ENCODE measurements at regions not wholly inside any gene's neighbourhood (a gene's known extent, or its start where the extent isn't known, plus 50 kb on each side); places are given as distances from the start of the nearest gene placed in this dataset.

DNA sequence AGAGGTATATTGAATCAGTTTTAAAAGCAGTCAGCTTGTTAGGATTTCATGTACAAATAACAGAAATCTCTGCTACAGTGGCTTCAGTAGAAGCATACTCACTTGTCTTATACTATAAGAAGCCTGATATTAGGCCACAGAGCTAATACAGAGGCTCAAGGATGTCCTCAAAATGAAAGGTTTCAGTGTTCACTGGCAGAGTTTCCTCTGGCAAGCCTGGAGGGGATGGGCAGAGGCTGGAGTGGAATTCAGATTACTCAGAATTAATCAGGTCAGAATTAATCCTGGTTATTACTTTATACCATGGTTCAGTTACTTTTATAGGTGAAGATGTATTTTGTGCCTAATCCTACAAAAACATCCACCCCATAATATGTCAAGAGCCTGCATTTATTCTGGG is 520.5 kb downstream of the USP25 start:
- Mint-ChIP-seq H3K4me3 (no peak overlapping the region), H3K4me1 (ENCODE audit: low read depth) (no peaks in the 10 kb centered on the region), H3K27me3 (ENCODE audit: insufficient read depth) (peaks cover 2% of the 10 kb centered on the region; the same call in 1 of the 2 replicates), H3K36me3 (ENCODE audit: low read depth) (no peaks in the 10 kb centered on the region), H3K9me3 (no peaks in the 10 kb centered on the region), H3K27ac (no peak overlapping the region)
- DNase-seq, result no peak
- TF ChIP-seq, protein P1, sequence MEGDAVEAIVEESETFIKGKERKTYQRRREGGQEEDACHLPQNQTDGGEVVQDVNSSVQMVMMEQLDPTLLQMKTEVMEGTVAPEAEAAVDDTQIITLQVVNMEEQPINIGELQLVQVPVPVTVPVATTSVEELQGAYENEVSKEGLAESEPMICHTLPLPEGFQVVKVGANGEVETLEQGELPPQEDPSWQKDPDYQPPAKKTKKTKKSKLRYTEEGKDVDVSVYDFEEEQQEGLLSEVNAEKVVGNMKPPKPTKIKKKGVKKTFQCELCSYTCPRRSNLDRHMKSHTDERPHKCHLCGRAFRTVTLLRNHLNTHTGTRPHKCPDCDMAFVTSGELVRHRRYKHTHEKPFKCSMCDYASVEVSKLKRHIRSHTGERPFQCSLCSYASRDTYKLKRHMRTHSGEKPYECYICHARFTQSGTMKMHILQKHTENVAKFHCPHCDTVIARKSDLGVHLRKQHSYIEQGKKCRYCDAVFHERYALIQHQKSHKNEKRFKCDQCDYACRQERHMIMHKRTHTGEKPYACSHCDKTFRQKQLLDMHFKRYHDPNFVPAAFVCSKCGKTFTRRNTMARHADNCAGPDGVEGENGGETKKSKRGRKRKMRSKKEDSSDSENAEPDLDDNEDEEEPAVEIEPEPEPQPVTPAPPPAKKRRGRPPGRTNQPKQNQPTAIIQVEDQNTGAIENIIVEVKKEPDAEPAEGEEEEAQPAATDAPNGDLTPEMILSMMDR (IDR thresholded peaks at IDR 0.05), result no peak

DNA sequence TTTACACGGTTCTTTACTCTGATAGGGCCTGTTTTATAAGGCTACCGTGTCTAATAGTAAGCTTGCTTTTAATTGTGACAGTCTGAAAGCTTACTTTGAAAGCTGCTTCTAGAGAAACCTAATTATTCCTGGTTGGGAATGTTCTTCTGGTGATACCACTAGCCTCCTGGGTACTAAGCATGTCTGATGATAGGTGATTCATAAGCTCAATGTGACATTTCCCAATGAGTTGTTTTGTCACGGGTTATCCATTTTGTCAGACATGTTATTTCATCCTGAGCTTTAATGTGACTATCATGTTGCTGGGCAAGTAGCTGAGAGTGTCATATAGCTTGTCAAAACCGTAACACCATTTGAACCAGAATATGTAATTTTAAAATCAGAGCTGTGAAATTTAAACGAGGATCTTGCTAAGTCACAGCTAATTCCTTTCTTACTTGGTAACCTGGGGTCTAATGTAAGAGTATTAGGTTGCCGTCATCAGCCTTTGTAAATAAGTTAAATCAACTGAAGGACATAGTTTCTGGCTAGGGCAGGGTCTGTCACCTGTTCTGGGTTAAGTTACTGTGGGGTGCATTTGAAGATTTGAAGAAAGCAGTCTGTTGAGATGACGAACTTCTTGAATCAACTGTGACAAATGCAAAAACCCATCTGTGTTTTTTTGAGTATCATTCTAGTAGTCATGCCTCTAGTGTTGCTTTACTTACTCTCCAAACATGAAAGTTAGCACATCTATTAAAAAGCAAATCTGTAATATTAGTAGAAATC is 529.2 kb downstream of the USP25 start:
- Mint-ChIP-seq H3K9me3 (no peaks in the 10 kb centered on the region), H3K27me3 (ENCODE audit: insufficient read depth) (no peaks in the 10 kb centered on the region), H3K4me3 (no peak overlapping the region), H3K4me1 (ENCODE audit: low read depth) (peaks cover 4% of the 10 kb centered on the region; the same call in 1 of the 2 replicates), H3K27ac (no peak overlapping the region), H3K36me3 (ENCODE audit: low read depth) (no peaks in the 10 kb centered on the region)
- no peak for DNase-seq
- TF ChIP-seq, protein P1 (IDR thresholded peaks at IDR 0.05), result no peak

DNA sequence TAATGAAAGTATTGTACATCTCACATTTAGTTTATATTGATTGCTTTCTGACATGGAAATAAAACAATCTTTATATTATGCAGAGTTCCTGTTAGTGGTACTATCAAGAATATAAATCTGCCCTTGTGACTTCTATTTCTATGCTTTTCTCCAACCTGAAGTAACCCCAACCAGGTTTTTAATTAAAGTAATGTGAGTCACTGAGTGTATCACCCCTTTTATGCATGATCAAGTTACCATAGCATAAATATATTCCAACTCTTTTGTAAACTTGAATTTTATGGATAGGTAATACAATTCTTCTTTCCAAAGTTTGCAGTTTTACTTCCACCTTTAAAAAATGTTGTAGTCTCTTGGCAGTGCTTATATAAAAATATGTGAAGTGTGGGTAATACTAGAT is 532.3 kb downstream of the USP25 start:
- Mint-ChIP-seq H3K9me3 (no peaks in the 10 kb centered on the region), H3K4me3 (no peak overlapping the region), H3K36me3 (ENCODE audit: low read depth) (no peaks in the 10 kb centered on the region), H3K27me3 (ENCODE audit: insufficient read depth) (no peaks in the 10 kb centered on the region), H3K27ac (no peak overlapping the region), H3K4me1 (ENCODE audit: low read depth) (peaks cover 5% of the 10 kb centered on the region; the same call in 1 of the 2 replicates)
- TF ChIP-seq, protein P1 (IDR thresholded peaks at IDR 0.05), result no peak
- DNase-seq, result no peak

DNA sequence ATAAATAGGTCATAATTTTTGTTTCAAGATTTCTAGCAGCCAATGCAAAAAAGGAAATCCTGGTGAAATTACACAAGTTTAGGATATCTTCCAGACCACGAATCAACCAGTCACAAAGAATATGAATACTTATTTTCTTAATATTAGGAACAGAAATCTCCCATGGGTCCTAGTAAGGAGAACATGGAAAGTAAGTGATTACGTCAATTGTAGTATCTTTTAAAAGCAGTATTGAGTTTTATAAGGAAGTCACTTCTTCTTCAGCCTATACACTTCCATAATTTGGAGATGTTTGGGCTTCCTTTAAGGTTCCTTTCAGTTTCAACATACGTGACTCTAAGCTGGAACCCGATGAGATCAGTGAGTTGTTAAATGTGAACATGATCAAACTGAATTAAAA is 534.5 kb downstream of the USP25 start:
- TF ChIP-seq, protein P1 (IDR thresholded peaks at IDR 0.05), result no peak
- Mint-ChIP-seq H3K4me1 (ENCODE audit: low read depth) (peaks cover 5% of the 10 kb centered on the region; the same call in 1 of the 2 replicates), H3K36me3 (ENCODE audit: low read depth) (no peaks in the 10 kb centered on the region), H3K27me3 (ENCODE audit: insufficient read depth) (no peaks in the 10 kb centered on the region), H3K27ac (no peak overlapping the region), H3K4me3 (no peak overlapping the region; the same call in 1 of the 2 replicates), H3K9me3 (no peaks in the 10 kb centered on the region)
- no peak for DNase-seq

DNA sequence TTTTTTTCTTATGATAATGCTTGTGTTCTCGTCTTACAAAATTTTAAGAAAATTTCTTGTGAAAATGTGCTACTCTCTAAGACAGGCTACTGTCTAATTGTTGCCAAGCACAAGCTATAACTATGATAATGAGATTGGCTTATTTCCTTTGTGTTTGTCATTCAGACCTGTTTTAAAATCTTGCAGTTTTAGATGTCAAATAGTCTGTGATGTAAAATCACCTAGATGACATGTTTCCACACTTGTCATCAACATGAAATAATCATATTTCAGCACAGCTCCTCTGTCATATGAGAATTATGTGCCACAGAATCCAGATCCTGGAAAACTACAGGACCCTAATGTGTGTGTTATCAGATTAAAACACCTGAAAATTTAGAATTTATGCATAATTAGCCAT is 539.7 kb downstream of the USP25 start:
- H3K36me3 Mint-ChIP-seq (ENCODE audit: low read depth), result no peaks in the 10 kb centered on the region
- no peaks in the 10 kb centered on the region for H3K4me1 Mint-ChIP-seq (ENCODE audit: low read depth)
- no peak for DNase-seq
- no peak overlapping the region for H3K27ac Mint-ChIP-seq
- H3K9me3 Mint-ChIP-seq, result no peaks in the 10 kb centered on the region
- H3K27me3 Mint-ChIP-seq (ENCODE audit: insufficient read depth), result no peaks in the 10 kb centered on the region
- no peak overlapping the region for H3K4me3 Mint-ChIP-seq
- TF ChIP-seq, protein P1 (IDR thresholded peaks at IDR 0.05), result no peak

Data from HFFc6 (cell line).